Esophagus squamous epithelium (tissue), 5 donors: ENCODE measurements at regions not wholly inside any gene's neighbourhood (a gene's known extent, or its start where the extent isn't known, plus 50 kb on each side); places are given as distances from the start of the nearest gene placed in this dataset.

Experiments
- DNase-seq: peaks from one replicate; lab custom pipeline; 2025; lab: John Stamatoyannopoulos, UW
- H3K27ac ChIP-seq, 4 donors: fragments of 200-600 bp; sonication (generic); one replicate each; pipeline ENCODE4 v1.5.1; 2016 to 2019; ENCODE audit warnings: mild to moderate bottlenecking in 1 of 4
- H3K27me3 ChIP-seq, 4 donors: fragments of 200-600 bp; sonication (generic); 1 replicate in 3 of 4; 2 replicates in 1 of 4; pipeline versions ENCODE4 v1.5.1 to v1.6.0; 2017 to 2021; ENCODE audit warnings: antibody characterized with exemption in 1 of 4
- H3K36me3 ChIP-seq, 3 donors: fragments of 200-600 bp; sonication (generic); one replicate each; pipeline ENCODE4 v1.5.1; 2016 to 2019
- H3K4me1 ChIP-seq, 3 donors: fragments of 200-600 bp; sonication (generic); one replicate each; pipeline ENCODE4 v1.5.1; 2017 to 2019
- H3K4me3 ChIP-seq, 4 donors: fragments of 200-600 bp; sonication (generic); 1 replicate in 3 of 4; 2 replicates in 1 of 4; pipeline ENCODE4 v1.5.1; 2016 to 2019; ENCODE audit warnings: mild to moderate bottlenecking in 2 of 4, moderate library complexity in 1 of 4
- H3K9me3 ChIP-seq, 3 donors: fragments of 200-600 bp; sonication (generic); one replicate each; pipeline ENCODE4 v1.5.1; 2016 to 2019
- CTCF ChIP-seq, 6 experiments: fragments of 450-650 bp in 4 of 6; fragments of 200-600 bp in 2 of 6; sonication (generic) in 2 of 6; IDR thresholded peaks; one replicate each; pipeline ENCODE4 v1.5.1; 2016 to 2019; ENCODE audit warnings: antibody characterized with exemption in 6 of 6, mild to moderate bottlenecking in 4 of 6, moderate library complexity in 4 of 6
- POLR2A ChIP-seq, 4 donors: fragments of 450-650 bp; IDR thresholded peaks; one replicate each; pipeline ENCODE4 v1.6.1; 2017; ENCODE audit warnings: antibody characterized with exemption in 4 of 4, mild to moderate bottlenecking in 4 of 4, moderate library complexity in 3 of 4
- WGBS, 2 donors: methylation state at CpG; one replicate each; pipeline ENCODE4 v1.1.5; 2018; 5-methylcytosine and 5-hydroxymethylcytosine counted together
- intact Hi-C: fragments of 100-400 bp; cut with DNase I; formaldehyde crosslinking; loops from one replicate; pipeline ENCODE4 v1.15.0; 2022
- donor health status: DM: yes; HTN: yes; CAD: no.

GRCh38 chrX:87376896-87377295, 140.7 kb upstream of the KLHL4 start:
- Histone ChIP-seq H3K4me3 (no peak overlapping the region), H3K36me3 (no peaks in the 10 kb centered on the region), H3K9me3 (no peaks in the 10 kb centered on the region), H3K27me3 (no peaks in the 10 kb centered on the region), H3K4me1 (no peaks in the 10 kb centered on the region), H3K27ac (no peak overlapping the region)
- intact Hi-C loops, result no loop called here
- 61 to 67% methylated on average over 3 to 4 of the region's 4 CpGs for WGBS, 2 donors
- DNase-seq, result no peak
- no peak for TF ChIP-seq CTCF (IDR thresholded peaks at IDR 0.05)
- no peak for TF ChIP-seq POLR2A (IDR thresholded peaks at IDR 0.05)

GRCh38 chrX:87388381-87388780, 129.2 kb upstream of the KLHL4 start:
- H3K36me3 ChIP-seq, result no peaks in the 10 kb centered on the region
- H3K27ac ChIP-seq, result no peak overlapping the region
- intact Hi-C loops, result no loop called here
- no peaks in the 10 kb centered on the region for H3K27me3 ChIP-seq
- H3K4me1 ChIP-seq, result no peaks in the 10 kb centered on the region
- DNase-seq, result no peak
- H3K9me3 ChIP-seq, result no peaks in the 10 kb centered on the region
- no peak overlapping the region for H3K4me3 ChIP-seq
- TF ChIP-seq CTCF (IDR thresholded peaks at IDR 0.05) (no peak), POLR2A (IDR thresholded peaks at IDR 0.05) (no peak)
- WGBS, 2 donors, result 62 to 67% methylated on average over 1 of the region's 1 CpG

GRCh38 chrX:87391742-87392141, 125.9 kb upstream of the KLHL4 start:
- 31 to 57% methylated on average over 1 of the region's 1 CpG for WGBS, 2 donors
- intact Hi-C loops, result no loop called here
- no peaks in the 10 kb centered on the region for H3K27me3 ChIP-seq

GRCh38 chrX:87392369-87392768, 125.2 kb upstream of the KLHL4 start:
- WGBS, 2 donors, result 31% methylated on average over 2 of the region's 2 CpGs
- intact Hi-C loops, result no loop called here
- no peaks in the 10 kb centered on the region for H3K9me3 ChIP-seq
- no peak for TF ChIP-seq CTCF (IDR thresholded peaks at IDR 0.05)
- no peak for TF ChIP-seq POLR2A (IDR thresholded peaks at IDR 0.05)
- H3K27me3 ChIP-seq, result no peaks in the 10 kb centered on the region
- H3K36me3 ChIP-seq, result no peaks in the 10 kb centered on the region
- H3K27ac ChIP-seq, result no peak overlapping the region
- H3K4me1 ChIP-seq, result no peaks in the 10 kb centered on the region
- H3K4me3 ChIP-seq, result no peak overlapping the region
- DNase-seq, result no peak

More at GRCh38 chrX:87391742-87392141, 125.9 kb upstream of the KLHL4 start:
- no peak for DNase-seq
- no peak overlapping the region for H3K4me3 ChIP-seq
- H3K4me1 ChIP-seq, result no peaks in the 10 kb centered on the region
- H3K27ac ChIP-seq, result no peak overlapping the region
- no peaks in the 10 kb centered on the region for H3K36me3 ChIP-seq
- no peak for TF ChIP-seq CTCF (IDR thresholded peaks at IDR 0.05)
- no peak for TF ChIP-seq POLR2A (IDR thresholded peaks at IDR 0.05)
- H3K9me3 ChIP-seq, result no peaks in the 10 kb centered on the region

GRCh38 chrX:87397103-87397886, 120.3 kb upstream of the KLHL4 start:
- H3K4me1 ChIP-seq, result no peaks in the 10 kb centered on the region
- intact Hi-C loops, result no loop called here
- TF ChIP-seq POLR2A (IDR thresholded peaks at IDR 0.05) (no peak), CTCF (IDR thresholded peaks at IDR 0.05) (no peak)
- H3K36me3 ChIP-seq, result no peaks in the 10 kb centered on the region
- no peaks in the 10 kb centered on the region for H3K27me3 ChIP-seq
- no peak for DNase-seq
- H3K4me3 ChIP-seq, result no peak overlapping the region
- H3K27ac ChIP-seq, result no peak overlapping the region
- 34 to 39% methylated on average over 2 of the region's 2 CpGs for WGBS, 2 donors
- no peaks in the 10 kb centered on the region for H3K9me3 ChIP-seq
